Hepatocyte (in vitro differentiated cells): ENCODE measurements at regions not wholly inside any gene's neighbourhood (a gene's known extent, or its start where the extent isn't known, plus 50 kb on each side); places are given as distances from the start of the nearest gene placed in this dataset.

Source experiments
- DNase-seq: peaks from one replicate; pipeline ENCODE4 v3.0.0-alpha.2; 2016; ENCODE audit warnings: low spot score
- H2AFZ ChIP-seq: fragments of 200-600 bp; sonication (generic); 2 replicates; pipeline ENCODE4 v1.6.0; 2016; ENCODE audit warnings: antibody characterized with exemption, mild to moderate bottlenecking
- H3K27ac ChIP-seq: fragments of 200-600 bp; sonication (generic); 2 replicates; pipeline ENCODE4 v1.5.1; 2016; ENCODE audit warnings: mild to moderate bottlenecking
- H3K27me3 ChIP-seq: fragments of 200-600 bp; sonication (generic); 2 replicates; pipeline ENCODE4 v1.6.1; 2016
- H3K36me3 ChIP-seq: fragments of 200-600 bp; sonication (generic); replicated peaks from 2 replicates; pipeline ENCODE4 v1.5.1; 2016; ENCODE audit warnings: low read depth; ENCODE audit not compliant: insufficient read depth
- H3K4me1 ChIP-seq: fragments of 200-600 bp; sonication (generic); 2 replicates; pipeline ENCODE4 v1.5.1; 2016; ENCODE audit warnings: mild to moderate bottlenecking, moderate library complexity; ENCODE audit not compliant: insufficient read depth
- H3K4me2 ChIP-seq: fragments of 200-600 bp; sonication (generic); 2 replicates; pipeline ENCODE4 v1.6.0; 2016
- H3K4me3 ChIP-seq: fragments of 200-600 bp; sonication (generic); 2 replicates; pipeline ENCODE4 v1.5.1; 2016; ENCODE audit warnings: mild to moderate bottlenecking
- H3K79me2 ChIP-seq: fragments of 200-600 bp; sonication (generic); 2 replicates; pipeline ENCODE4 v1.6.0; 2017; ENCODE audit warnings: mild to moderate bottlenecking
- H3K9me2 ChIP-seq: fragments of 200-600 bp; sonication (generic); replicated peaks from 2 replicates; pipeline ENCODE4 v1.6.0; 2017; ENCODE audit warnings: mild to moderate bottlenecking; ENCODE audit not compliant: insufficient read depth
- H3K9me3 ChIP-seq: fragments of 200-600 bp; sonication (generic); 2 replicates; pipeline ENCODE4 v1.5.1; 2016; ENCODE audit warnings: low read depth, mild to moderate bottlenecking
- H4K20me1 ChIP-seq: fragments of 200-600 bp; sonication (generic); 2 replicates; pipeline ENCODE4 v1.6.0; 2016; ENCODE audit warnings: mild to moderate bottlenecking; ENCODE audit not compliant: insufficient read depth, poor library complexity, severe bottlenecking
- CTCF ChIP-seq: fragments of 200-600 bp; sonication (generic); IDR thresholded peaks from 2 replicates; pipeline ENCODE4 v1.5.1; 2016; ENCODE audit warnings: antibody characterized with exemption, mild to moderate bottlenecking; ENCODE audit not compliant: poor library complexity
- EZH2 ChIP-seq: fragments of 200-600 bp; sonication (generic); IDR thresholded peaks from 2 replicates; pipeline ENCODE4 v1.6.1; 2016; ENCODE audit warnings: antibody characterized with exemption, mild to moderate bottlenecking, borderline replicate concordance
- EZH2phosphoT487 ChIP-seq: fragments of 200-600 bp; sonication (generic); IDR thresholded peaks from one replicate; pipeline ENCODE4 v1.6.1; 2018; ENCODE audit warnings: antibody characterized with exemption, mild to moderate bottlenecking, low read depth, moderate library complexity; ENCODE audit not compliant: unreplicated experiment, severe bottlenecking
- WGBS: methylation state at CpG from one replicate; pipeline ENCODE4 v1.1.6; 2016; ENCODE audit warnings: low lambda C conversion rate; ENCODE audit errors: missing lambda C conversion rate; 5-methylcytosine and 5-hydroxymethylcytosine counted together

- WGBS = 74% methylated on average over 2 of the region's 2 CpGs
- no peaks in the 10 kb centered on the region for H3K4me1 ChIP-seq
These were observed 152.5 kb upstream of the HDAC9 start for GRCh38 chr7:18343047-18343446.

GRCh38 chr7:18344536-18344935, 151.0 kb upstream of the HDAC9 start:
- no peak overlapping the region for H2AFZ ChIP-seq
- H3K27me3 ChIP-seq = no peaks in the 10 kb centered on the region
- TF ChIP-seq CTCF (no peak), EZH2 (no peak), EZH2phosphoT487 (no peak)

More at GRCh38 chr7:18343047-18343446, 152.5 kb upstream of the HDAC9 start:
- no peak overlapping the region for H3K4me2 ChIP-seq
- no peaks in the 10 kb centered on the region for H3K79me2 ChIP-seq
- no peaks in the 10 kb centered on the region for H3K36me3 ChIP-seq
- no peak overlapping the region for H3K27ac ChIP-seq
- TF ChIP-seq CTCF = no peak
- TF ChIP-seq EZH2phosphoT487 = no peak
- no peak for TF ChIP-seq EZH2
- no peak overlapping the region for H2AFZ ChIP-seq
- no peaks in the 10 kb centered on the region for H3K9me3 ChIP-seq
- H4K20me1 ChIP-seq = no peaks in the 10 kb centered on the region
- DNase-seq = no peak
- H3K27me3 ChIP-seq = no peaks in the 10 kb centered on the region
- H3K4me3 ChIP-seq = no peak overlapping the region
- no peaks in the 10 kb centered on the region for H3K9me2 ChIP-seq

GRCh38 chr7:18345641-18346234, 149.8 kb upstream of the HDAC9 start:
- no peaks in the 10 kb centered on the region for H3K36me3 ChIP-seq
- peak; percentile 73 for DNase-seq
- no peaks in the 10 kb centered on the region for H3K27me3 ChIP-seq
- H4K20me1 ChIP-seq = no peaks in the 10 kb centered on the region
- WGBS = 17% methylated on average over 3 of the region's 3 CpGs
- no peak overlapping the region for H3K27ac ChIP-seq
- no peaks in the 10 kb centered on the region for H3K9me2 ChIP-seq
- H3K4me3 ChIP-seq = no peak overlapping the region
- H3K9me3 ChIP-seq = no peaks in the 10 kb centered on the region
- peak; percentile 89 for TF ChIP-seq CTCF
- TF ChIP-seq EZH2phosphoT487 = no peak
- TF ChIP-seq EZH2 = no peak
- H3K4me1 ChIP-seq = no peaks in the 10 kb centered on the region
- no peaks in the 10 kb centered on the region for H3K79me2 ChIP-seq
- no peak overlapping the region for H2AFZ ChIP-seq
- no peak overlapping the region for H3K4me2 ChIP-seq

More at GRCh38 chr7:18344536-18344935, 151.0 kb upstream of the HDAC9 start:
- Histone ChIP-seq H4K20me1 (no peaks in the 10 kb centered on the region), H3K4me2 (no peak overlapping the region), H3K4me3 (no peak overlapping the region), H3K36me3 (no peaks in the 10 kb centered on the region), H3K4me1 (no peaks in the 10 kb centered on the region), H3K27ac (no peak overlapping the region), H3K9me3 (no peaks in the 10 kb centered on the region), H3K9me2 (no peaks in the 10 kb centered on the region), H3K79me2 (no peaks in the 10 kb centered on the region)
- no peak for DNase-seq

DNA sequence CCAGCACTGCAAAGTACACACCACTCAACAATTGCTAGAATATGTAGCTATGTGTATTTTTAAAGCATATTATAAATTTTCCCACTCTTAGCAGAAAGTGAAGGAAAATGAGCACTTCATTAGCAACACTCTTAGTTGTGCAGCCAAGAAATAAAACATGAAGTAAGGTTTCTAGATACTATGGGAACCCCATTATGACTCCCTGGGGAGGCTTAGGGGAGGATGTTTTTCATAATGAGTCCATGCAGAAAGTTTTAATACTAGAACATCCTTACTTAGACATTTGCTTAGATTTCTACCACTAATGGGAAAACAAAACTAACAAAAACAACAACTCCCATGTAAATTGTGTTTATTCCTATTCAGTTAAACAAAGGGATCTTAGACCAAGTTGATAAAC, 148.4 kb upstream of the HDAC9 start:
- no peak overlapping the region for H2AFZ ChIP-seq
- no peaks in the 10 kb centered on the region for H4K20me1 ChIP-seq
- no peaks in the 10 kb centered on the region for H3K9me3 ChIP-seq
- no peaks in the 10 kb centered on the region for H3K9me2 ChIP-seq
- no peaks in the 10 kb centered on the region for H3K36me3 ChIP-seq
- no peak overlapping the region for H3K4me2 ChIP-seq
- no peaks in the 10 kb centered on the region for H3K27me3 ChIP-seq
- no peaks in the 10 kb centered on the region for H3K4me1 ChIP-seq
- no peak overlapping the region for H3K27ac ChIP-seq
- DNase-seq = no peak
- no peaks in the 10 kb centered on the region for H3K79me2 ChIP-seq
- TF ChIP-seq EZH2 (no peak), CTCF (no peak), EZH2phosphoT487 (no peak)
- no peak overlapping the region for H3K4me3 ChIP-seq
